ENCODE measurements at regions not wholly inside any gene's neighbourhood (a gene's known extent, or its start where the extent isn't known, plus 50 kb on each side); places are given as distances from the start of the nearest gene placed in this dataset.

GRCh38 chr17:70624211-70624610 lies 454.9 kb downstream of the KCNJ2 start:
- no peak for DNase-seq (ENCODE audit: extremely low read depth, low read depth)

GRCh38 chr17:70629902-70630301 lies 460.6 kb downstream of the KCNJ2 start:
- peak; percentile 15 for DNase-seq (ENCODE audit: extremely low read depth, low read depth)

GRCh38 chr17:70636517-70637133 lies 467.3 kb downstream of the KCNJ2 start:
- peak; percentile 62 for DNase-seq (ENCODE audit: extremely low read depth, low read depth)

GRCh38 chr17:70642059-70642458 lies 472.7 kb downstream of the KCNJ2 start:
- DNase-seq (ENCODE audit: extremely low read depth, low read depth) = no peak

- no peak for DNase-seq (ENCODE audit: extremely low read depth, low read depth)
These were observed 474.8 kb downstream of the KCNJ2 start for GRCh38 chr17:70644096-70644495.

GRCh38 chr17:70646673-70647072 lies 477.3 kb downstream of the KCNJ2 start:
- no peak for DNase-seq (ENCODE audit: extremely low read depth, low read depth)

GRCh38 chr17:70648166-70648565 lies 478.8 kb downstream of the KCNJ2 start:
- DNase-seq (ENCODE audit: extremely low read depth, low read depth) = no peak

GRCh38 chr17:70653850-70654249 lies 484.5 kb downstream of the KCNJ2 start:
- DNase-seq (ENCODE audit: extremely low read depth, low read depth) = no peak

GRCh38 chr17:70654706-70655105 lies 485.4 kb downstream of the KCNJ2 start:
- no peak for DNase-seq (ENCODE audit: extremely low read depth, low read depth)

GRCh38 chr17:70655176-70655958 lies 486.0 kb downstream of the KCNJ2 start:
- no peak for DNase-seq (ENCODE audit: extremely low read depth, low read depth)

- DNase-seq (ENCODE audit: extremely low read depth, low read depth) = no peak
These were observed 489.0 kb downstream of the KCNJ2 start for GRCh38 chr17:70658317-70658716.

GRCh38 chr17:70658840-70659239 lies 489.5 kb downstream of the KCNJ2 start:
- no peak for DNase-seq (ENCODE audit: extremely low read depth, low read depth)

- no peak for DNase-seq (ENCODE audit: extremely low read depth, low read depth)
These were observed 492.2 kb downstream of the KCNJ2 start for GRCh38 chr17:70661342-70662222.

- DNase-seq (ENCODE audit: extremely low read depth, low read depth) = no peak
These were observed 499.1 kb downstream of the KCNJ2 start for GRCh38 chr17:70668276-70668937.

- DNase-seq (ENCODE audit: extremely low read depth, low read depth) = no peak
These were observed 499.8 kb downstream of the KCNJ2 start for GRCh38 chr17:70668938-70669778.

GRCh38 chr17:70674061-70674460 lies 504.7 kb downstream of the KCNJ2 start:
- DNase-seq (ENCODE audit: extremely low read depth, low read depth) = no peak

GRCh38 chr17:70675070-70675590 lies 505.8 kb downstream of the KCNJ2 start:
- no peak for DNase-seq (ENCODE audit: extremely low read depth, low read depth)

GRCh38 chr17:70677783-70678647 lies 508.7 kb downstream of the KCNJ2 start:
- DNase-seq (ENCODE audit: extremely low read depth, low read depth) = no peak

GRCh38 chr17:70678889-70679288 lies 509.6 kb downstream of the KCNJ2 start:
- no peak for DNase-seq (ENCODE audit: extremely low read depth, low read depth)
